ENCODE measurements at regions not wholly inside any gene's neighbourhood (a gene's known extent, or its start where the extent isn't known, plus 50 kb on each side); places are given as distances from the start of the nearest gene placed in this dataset.

DNA sequence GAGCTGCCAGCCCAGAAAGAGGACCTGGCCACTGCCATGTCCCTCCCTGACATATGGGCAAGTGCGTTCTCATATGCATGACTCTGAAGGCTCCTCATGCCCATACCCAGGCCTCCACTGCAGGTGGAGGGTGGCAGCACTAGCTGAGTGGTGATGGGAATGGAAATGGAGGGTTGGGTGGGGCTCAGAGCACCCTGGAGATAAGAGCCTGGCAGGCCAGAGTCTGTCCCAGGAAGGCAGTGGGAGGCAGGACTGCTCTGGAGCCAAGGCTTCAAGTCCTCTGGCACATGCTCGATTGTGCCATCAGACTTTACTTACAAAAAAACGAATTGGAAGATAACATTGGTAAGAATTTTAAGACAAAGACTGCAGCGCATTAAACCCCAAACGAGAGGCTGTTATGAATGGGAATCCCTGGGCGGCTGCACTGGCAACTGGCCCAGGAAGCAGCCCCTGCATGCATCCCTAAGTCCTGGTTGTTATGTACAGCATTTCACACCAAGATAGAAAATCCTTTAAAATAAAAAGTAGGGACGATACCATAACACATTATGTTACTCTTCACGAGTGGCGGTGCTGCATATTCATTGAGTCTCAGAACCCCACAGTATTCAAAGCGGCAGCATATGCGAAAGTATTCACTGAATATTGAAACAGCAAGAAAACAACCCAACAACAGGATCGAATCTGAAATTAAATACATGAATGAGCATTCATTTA, 81.7 kb upstream of the FAM98A start:
- Histone ChIP-seq H3K36me3 (ENCODE audit: low read depth) (no peaks in the 10 kb centered on the region), H3K27me3 (ENCODE audit: insufficient read depth, low read depth) (peaks cover 31% of the 10 kb centered on the region), H3F3A (ENCODE audit: insufficient read depth, low read depth) (no peaks in the 10 kb centered on the region), H4K20me1 (ENCODE audit: insufficient read depth) (no peaks in the 10 kb centered on the region), H3K27ac (no peak overlapping the region), H3K9me2 (ENCODE audit: insufficient read depth) (no peaks in the 10 kb centered on the region), H3K4me1 (replicated peaks; ENCODE audit: insufficient read depth) (no peaks in the 10 kb centered on the region), H3K9me3 (ENCODE audit: insufficient read depth, low read depth) (no peaks in the 10 kb centered on the region), H3K79me2 (ENCODE audit: low read depth) (no peaks in the 10 kb centered on the region), H3K4me2 (no peak overlapping the region), H3K4me3 (no peak overlapping the region), H2AFZ (no peak overlapping the region)
- no TSS peak for BruUV-seq (replicated peaks)
- POLR2A ChIA-PET (ENCODE audit: unreplicated experiment) = no interaction called here
- CTCF ChIA-PET = no interaction called here
- no peak for TF ChIP-seq CTCF (conservative IDR thresholded peaks at IDR 0.05)
- no peak for TF ChIP-seq EZH2 (IDR thresholded peaks at IDR 0.05; ENCODE audit: low read depth)
- no peak for DNase-seq
- intact Hi-C loops (cut with micrococcal nuclease; ENCODE audit: unreplicated experiment) = no loop called here

DNA sequence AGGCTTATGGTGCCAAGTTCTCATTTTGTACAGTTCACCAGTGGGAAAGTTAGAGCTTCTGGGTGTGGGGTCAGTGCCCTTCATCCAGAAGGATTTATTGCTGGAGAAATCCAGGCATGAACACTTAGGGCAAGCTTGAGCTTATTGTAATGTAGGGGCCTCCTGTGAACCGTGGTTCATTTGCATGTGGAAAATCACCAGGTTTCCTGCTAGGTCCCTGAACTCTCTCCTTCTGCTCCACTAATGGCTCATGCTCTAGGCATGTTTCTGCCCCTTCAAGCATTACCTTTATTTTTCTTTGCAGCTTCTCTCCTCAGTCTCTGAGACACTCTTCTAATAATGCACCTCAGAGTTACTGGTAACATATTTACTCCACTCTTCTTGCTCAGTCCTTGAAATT, 79.3 kb upstream of the FAM98A start:
- POLR2A ChIA-PET (ENCODE audit: unreplicated experiment) = no interaction called here
- CTCF ChIA-PET = no interaction called here
- no TSS peak for BruUV-seq (replicated peaks)
- TF ChIP-seq EZH2 (IDR thresholded peaks at IDR 0.05; ENCODE audit: low read depth) (no peak), CTCF (conservative IDR thresholded peaks at IDR 0.05) (no peak)
- peaks cover 31% of the 10 kb centered on the region for H3K27me3 ChIP-seq (ENCODE audit: insufficient read depth, low read depth)
- H3K4me2 ChIP-seq = no peak overlapping the region
- H3K4me1 ChIP-seq (replicated peaks; ENCODE audit: insufficient read depth) = no peaks in the 10 kb centered on the region
- H3F3A ChIP-seq (ENCODE audit: insufficient read depth, low read depth) = no peaks in the 10 kb centered on the region
- H3K79me2 ChIP-seq (ENCODE audit: low read depth) = no peaks in the 10 kb centered on the region
- H3K9me3 ChIP-seq (ENCODE audit: insufficient read depth, low read depth) = no peaks in the 10 kb centered on the region
- no peaks in the 10 kb centered on the region for H3K9me2 ChIP-seq (ENCODE audit: insufficient read depth)
- intact Hi-C loops (cut with micrococcal nuclease; ENCODE audit: unreplicated experiment) = no loop called here
- no peaks in the 10 kb centered on the region for H4K20me1 ChIP-seq (ENCODE audit: insufficient read depth)
- no peaks in the 10 kb centered on the region for H3K36me3 ChIP-seq (ENCODE audit: low read depth)
- H3K4me3 ChIP-seq = no peak overlapping the region
- no peak for DNase-seq
- H2AFZ ChIP-seq = no peak overlapping the region
- no peak overlapping the region for H3K27ac ChIP-seq

DNA sequence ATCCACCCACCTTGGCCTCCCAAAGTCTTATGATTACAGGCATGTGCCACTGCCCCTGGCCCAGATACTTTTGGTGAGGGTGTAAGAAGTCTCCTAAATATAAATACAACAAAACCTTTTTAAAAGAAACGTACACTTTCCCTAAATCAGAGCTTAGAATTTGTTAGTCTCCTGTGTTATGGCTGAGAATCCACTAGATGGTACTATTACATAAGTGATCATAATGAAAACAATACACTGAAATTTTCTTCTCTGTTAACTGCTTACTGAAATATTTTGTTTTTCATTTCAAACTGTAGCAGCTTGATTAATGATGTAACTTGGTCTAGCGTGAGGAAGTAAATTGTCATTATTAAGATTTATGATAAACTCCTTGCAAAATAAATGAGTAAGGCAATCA, 74.8 kb upstream of the FAM98A start:
- Histone ChIP-seq H3K9me3 (ENCODE audit: insufficient read depth, low read depth) (no peaks in the 10 kb centered on the region), H3K27ac (no peak overlapping the region), H3K4me2 (no peak overlapping the region), H3K9me2 (ENCODE audit: insufficient read depth) (no peaks in the 10 kb centered on the region), H3K36me3 (ENCODE audit: low read depth) (no peaks in the 10 kb centered on the region), H2AFZ (no peak overlapping the region), H3K4me3 (no peak overlapping the region), H3K79me2 (ENCODE audit: low read depth) (no peaks in the 10 kb centered on the region), H3F3A (ENCODE audit: insufficient read depth, low read depth) (no peaks in the 10 kb centered on the region), H3K4me1 (replicated peaks; ENCODE audit: insufficient read depth) (no peaks in the 10 kb centered on the region), H3K27me3 (ENCODE audit: insufficient read depth, low read depth) (peaks cover 12% of the 10 kb centered on the region; the same call in 1 of the 2 replicates), H4K20me1 (ENCODE audit: insufficient read depth) (no peaks in the 10 kb centered on the region)
- CTCF ChIA-PET = interaction anchor here (0.9 kb wide), 1 partner anchor 339 kb away, joined by 4 read pairs; no protein-coding TSS in a partner anchor
- no peak for DNase-seq
- POLR2A ChIA-PET (ENCODE audit: unreplicated experiment) = no interaction called here
- intact Hi-C loops (cut with micrococcal nuclease; ENCODE audit: unreplicated experiment) = no loop called here
- BruUV-seq (replicated peaks) = no TSS peak
- TF ChIP-seq EZH2 (IDR thresholded peaks at IDR 0.05; ENCODE audit: low read depth) = no peak
- TF ChIP-seq CTCF (conservative IDR thresholded peaks at IDR 0.05) = peak; percentile 53

Measured in PC-9 (cell line).